ENCODE measurements at regions not wholly inside any gene's neighbourhood (a gene's known extent, or its start where the extent isn't known, plus 50 kb on each side); places are given as distances from the start of the nearest gene placed in this dataset.

GRCh38 chr18:78106946-78107345 is 857.3 kb downstream of the GALR1 start:
- Histone ChIP-seq H3K4me1 (ENCODE audit: insufficient read depth, low read length, poor library complexity, severe bottlenecking) (no peaks in the 10 kb centered on the region), H3K36me3 (ENCODE audit: insufficient read depth, low read length, poor library complexity, severe bottlenecking) (no peaks in the 10 kb centered on the region), H3K27me3 (replicated peaks; ENCODE audit: insufficient read depth, low read depth, low read length, poor library complexity) (no peaks in the 10 kb centered on the region), H3K4me3 (ENCODE audit: low read depth, low read length, poor library complexity, severe bottlenecking) (no peak overlapping the region), H3K27ac (ENCODE audit: low read depth, low read length, poor library complexity, severe bottlenecking) (no peak overlapping the region), H3K9me3 (ENCODE audit: low read depth, low read length, poor library complexity, severe bottlenecking) (peaks cover 18% of the 10 kb centered on the region)
- intact Hi-C loops (cut with micrococcal nuclease; ENCODE audit: unreplicated experiment): no loop called here
- ChIA-PET POLR2A (ENCODE audit: low non-redundant PET) (no interaction called here), CTCF (no interaction called here)
- BruUV-seq (replicated peaks): no TSS peak
- TF ChIP-seq EZH2 (IDR thresholded peaks at IDR 0.05; ENCODE audit: borderline replicate concordance, low read depth, low read length, poor library complexity, severe bottlenecking) (no peak), CTCF (conservative IDR thresholded peaks at IDR 0.05; ENCODE audit: low read depth, low read length) (no peak)
- no peak for DNase-seq (ENCODE audit: low spot score)

- no peak overlapping the region for H3K27ac ChIP-seq (ENCODE audit: low read depth, low read length, poor library complexity, severe bottlenecking)
- no peak overlapping the region for H3K4me3 ChIP-seq (ENCODE audit: low read depth, low read length, poor library complexity, severe bottlenecking)
- ChIA-PET CTCF (no interaction called here), POLR2A (ENCODE audit: low non-redundant PET) (no interaction called here)
- DNase-seq (ENCODE audit: low spot score): no peak
- no peaks in the 10 kb centered on the region for H3K27me3 ChIP-seq (replicated peaks; ENCODE audit: insufficient read depth, low read depth, low read length, poor library complexity)
- BruUV-seq (replicated peaks): no TSS peak
- peaks cover 14% of the 10 kb centered on the region for H3K9me3 ChIP-seq (ENCODE audit: low read depth, low read length, poor library complexity, severe bottlenecking)
- no peaks in the 10 kb centered on the region for H3K4me1 ChIP-seq (ENCODE audit: insufficient read depth, low read length, poor library complexity, severe bottlenecking)
- intact Hi-C loops (cut with micrococcal nuclease; ENCODE audit: unreplicated experiment): no loop called here
- no peak for TF ChIP-seq CTCF (conservative IDR thresholded peaks at IDR 0.05; ENCODE audit: low read depth, low read length)
- TF ChIP-seq EZH2 (IDR thresholded peaks at IDR 0.05; ENCODE audit: borderline replicate concordance, low read depth, low read length, poor library complexity, severe bottlenecking): no peak
- H3K36me3 ChIP-seq (ENCODE audit: insufficient read depth, low read length, poor library complexity, severe bottlenecking): no peaks in the 10 kb centered on the region
Measured at GRCh38 chr18:78107363-78107762, 857.7 kb downstream of the GALR1 start.

- Histone ChIP-seq H3K4me3 (ENCODE audit: low read depth, low read length, poor library complexity, severe bottlenecking) (no peak overlapping the region), H3K36me3 (ENCODE audit: insufficient read depth, low read length, poor library complexity, severe bottlenecking) (no peaks in the 10 kb centered on the region), H3K9me3 (ENCODE audit: low read depth, low read length, poor library complexity, severe bottlenecking) (peaks cover 13% of the 10 kb centered on the region), H3K4me1 (ENCODE audit: insufficient read depth, low read length, poor library complexity, severe bottlenecking) (no peaks in the 10 kb centered on the region), H3K27ac (ENCODE audit: low read depth, low read length, poor library complexity, severe bottlenecking) (no peak overlapping the region), H3K27me3 (replicated peaks; ENCODE audit: insufficient read depth, low read depth, low read length, poor library complexity) (no peaks in the 10 kb centered on the region)
- DNase-seq (ENCODE audit: low spot score): no peak
- CTCF ChIA-PET: no interaction called here
- no peak for TF ChIP-seq CTCF (conservative IDR thresholded peaks at IDR 0.05; ENCODE audit: low read depth, low read length)
- TF ChIP-seq EZH2 (IDR thresholded peaks at IDR 0.05; ENCODE audit: borderline replicate concordance, low read depth, low read length, poor library complexity, severe bottlenecking): no peak
- POLR2A ChIA-PET (ENCODE audit: low non-redundant PET): no interaction called here
- intact Hi-C loops (cut with micrococcal nuclease; ENCODE audit: unreplicated experiment): no loop called here
- no TSS peak for BruUV-seq (replicated peaks)
Measured at GRCh38 chr18:78108554-78108953, 858.9 kb downstream of the GALR1 start.
